Sigmoid colon (tissue), 6 donors: ENCODE measurements at regions not wholly inside any gene's neighbourhood (a gene's known extent, or its start where the extent isn't known, plus 50 kb on each side); places are given as distances from the start of the nearest gene placed in this dataset.

Experiments used
- DNase-seq: peaks from one replicate; pipeline ENCODE4 v3.0.0-alpha.2; 2019
- H3K27ac ChIP-seq, 4 donors: fragments of 200-600 bp; sonication (generic); one replicate each; pipeline ENCODE4 v1.5.1; 2016 to 2019; ENCODE audit warnings: mild to moderate bottlenecking in 1 of 4
- H3K27me3 ChIP-seq, 3 donors: fragments of 200-600 bp; sonication (generic); one replicate each; pipeline ENCODE4 v1.5.1; 2019; ENCODE audit warnings: mild to moderate bottlenecking in 1 of 3
- H3K36me3 ChIP-seq, 4 donors: fragments of 200-600 bp; sonication (generic); one replicate each; pipeline ENCODE4 v1.5.1; 2016 to 2019
- H3K4me1 ChIP-seq, 4 donors: fragments of 200-600 bp; sonication (generic); one replicate each; pipeline ENCODE4 v1.5.1; 2017 to 2019
- H3K4me3 ChIP-seq, 4 donors: fragments of 200-600 bp; sonication (generic); one replicate each; pipeline ENCODE4 v1.5.1; 2017 to 2019; ENCODE audit warnings: mild to moderate bottlenecking in 2 of 4, moderate library complexity in 1 of 4
- H3K9me3 ChIP-seq, 4 donors: fragments of 200-600 bp in 3 of 4; sonication (generic) in 3 of 4; one replicate each; pipeline versions ENCODE4 v1.5.1 to v1.6.1; 2013 to 2019
- EP300 ChIP-seq, 4 donors: sonication (generic); formaldehyde crosslinking; IDR thresholded peaks; one replicate each; pipeline ENCODE4 v1.6.1; 2017; ENCODE audit warnings: antibody characterized with exemption in 4 of 4
- POLR2A ChIP-seq, 2 donors: fragments of 450-650 bp; IDR thresholded peaks; one replicate each; pipeline ENCODE4 v1.6.1; 2016; ENCODE audit warnings: antibody characterized with exemption in 2 of 2, mild to moderate bottlenecking in 2 of 2, moderate library complexity in 2 of 2
- POLR2AphosphoS5 ChIP-seq, 4 donors: sonication (generic); formaldehyde crosslinking; IDR thresholded peaks; one replicate each; pipeline ENCODE4 v1.6.1; 2017; ENCODE audit warnings: antibody characterized with exemption in 4 of 4
- WGBS, 2 donors: extraction: QIAGEN DNeasy Blood & Tissue Kit; methylation state at CpG; one replicate each; pipeline ENCODE4 v1.1.7; 2013; 5-methylcytosine and 5-hydroxymethylcytosine counted together
- intact Hi-C: fragments of 100-400 bp; cut with DNase I; formaldehyde crosslinking; loops from one replicate; pipeline ENCODE4 v1.15.1; 2023
- TF ChIP-seq, protein P1 (sequence below), 4 experiments: fragments of 450-650 bp in 3 of 4; fragments of 200-600 bp in 1 of 4; IDR thresholded peaks; one replicate each; pipeline ENCODE4 v1.5.1; 2016 to 2019; ENCODE audit warnings: antibody characterized with exemption in 4 of 4, mild to moderate bottlenecking in 3 of 4, moderate library complexity in 2 of 4
- donor health status: healthy with polysubstance abuse.
- donor health status: healthy.

- no peak overlapping the region for H3K4me3 ChIP-seq
- H3K27ac ChIP-seq, result no peak overlapping the region
- intact Hi-C loops, result no loop called here
- TF ChIP-seq POLR2A (IDR thresholded peaks at IDR 0.05) (no peak), EP300 (IDR thresholded peaks at IDR 0.05) (no peak), POLR2AphosphoS5 (IDR thresholded peaks at IDR 0.05) (no peak)
- TF ChIP-seq, protein P1, sequence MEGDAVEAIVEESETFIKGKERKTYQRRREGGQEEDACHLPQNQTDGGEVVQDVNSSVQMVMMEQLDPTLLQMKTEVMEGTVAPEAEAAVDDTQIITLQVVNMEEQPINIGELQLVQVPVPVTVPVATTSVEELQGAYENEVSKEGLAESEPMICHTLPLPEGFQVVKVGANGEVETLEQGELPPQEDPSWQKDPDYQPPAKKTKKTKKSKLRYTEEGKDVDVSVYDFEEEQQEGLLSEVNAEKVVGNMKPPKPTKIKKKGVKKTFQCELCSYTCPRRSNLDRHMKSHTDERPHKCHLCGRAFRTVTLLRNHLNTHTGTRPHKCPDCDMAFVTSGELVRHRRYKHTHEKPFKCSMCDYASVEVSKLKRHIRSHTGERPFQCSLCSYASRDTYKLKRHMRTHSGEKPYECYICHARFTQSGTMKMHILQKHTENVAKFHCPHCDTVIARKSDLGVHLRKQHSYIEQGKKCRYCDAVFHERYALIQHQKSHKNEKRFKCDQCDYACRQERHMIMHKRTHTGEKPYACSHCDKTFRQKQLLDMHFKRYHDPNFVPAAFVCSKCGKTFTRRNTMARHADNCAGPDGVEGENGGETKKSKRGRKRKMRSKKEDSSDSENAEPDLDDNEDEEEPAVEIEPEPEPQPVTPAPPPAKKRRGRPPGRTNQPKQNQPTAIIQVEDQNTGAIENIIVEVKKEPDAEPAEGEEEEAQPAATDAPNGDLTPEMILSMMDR (IDR thresholded peaks at IDR 0.05), result no peak
- no peaks in the 10 kb centered on the region for H3K36me3 ChIP-seq
- DNase-seq, result no peak
- peaks cover 0 to 20% (median 11%) of the 10 kb centered on the region in 3 donors for H3K27me3 ChIP-seq
- no peaks in the 10 kb centered on the region for H3K9me3 ChIP-seq
- H3K4me1 ChIP-seq, result no peaks in the 10 kb centered on the region
- 89 to 90% methylated on average over 7 of the region's 7 CpGs for WGBS, 2 donors
These were observed 156.9 kb upstream of the C1orf174 start for GRCh38 chr1:4056989-4057388.

- WGBS, 2 donors, result 87 to 88% methylated on average over 11 of the region's 11 CpGs
- intact Hi-C loops, result no loop called here
- TF ChIP-seq POLR2AphosphoS5 (IDR thresholded peaks at IDR 0.05) (no peak), POLR2A (IDR thresholded peaks at IDR 0.05) (no peak)
- Histone ChIP-seq H3K27me3 (peaks cover 0 to 20% (median 11%) of the 10 kb centered on the region in 3 donors), H3K9me3 (no peaks in the 10 kb centered on the region), H3K4me3 (no peak overlapping the region), H3K36me3 (no peaks in the 10 kb centered on the region), H3K27ac (no peak overlapping the region), H3K4me1 (no peaks in the 10 kb centered on the region)
- no peak for DNase-seq
These were observed 157.5 kb upstream of the C1orf174 start for GRCh38 chr1:4057603-4058002.

DNA sequence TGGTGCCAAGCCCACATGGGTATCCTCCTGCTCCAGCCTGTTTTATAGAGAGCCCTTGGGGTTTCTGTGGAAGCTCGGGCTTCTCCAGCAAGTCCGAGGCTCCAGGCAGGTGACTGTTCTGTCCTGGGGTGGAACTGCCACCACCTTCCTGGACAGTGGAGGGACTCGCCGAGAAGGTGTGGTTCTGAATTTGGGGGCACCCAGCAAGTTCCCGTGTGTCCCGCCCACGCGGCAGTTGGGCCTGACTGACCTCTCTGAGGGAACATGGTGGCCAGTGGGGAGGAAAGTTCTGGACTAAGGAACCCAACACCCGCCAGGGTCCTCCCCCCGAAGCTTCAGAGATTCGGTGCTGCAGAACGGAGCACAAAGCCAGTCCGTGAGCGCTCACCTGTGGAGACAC is 158.1 kb upstream of the C1orf174 start:
- 91 to 92% methylated on average over 14 of the region's 14 CpGs for WGBS, 2 donors
- Histone ChIP-seq H3K4me3 (no peak overlapping the region), H3K4me1 (no peaks in the 10 kb centered on the region), H3K27me3 (peaks cover 0 to 20% (median 11%) of the 10 kb centered on the region in 3 donors), H3K9me3 (no peaks in the 10 kb centered on the region), H3K27ac (no peak overlapping the region), H3K36me3 (no peaks in the 10 kb centered on the region)
- no peak for TF ChIP-seq POLR2A (IDR thresholded peaks at IDR 0.05)
- no peak for TF ChIP-seq POLR2AphosphoS5 (IDR thresholded peaks at IDR 0.05)
- TF ChIP-seq, protein P1 (IDR thresholded peaks at IDR 0.05), result no peak
- TF ChIP-seq EP300 (IDR thresholded peaks at IDR 0.05), result no peak
- intact Hi-C loops, result no loop called here
- no peak for DNase-seq

DNA sequence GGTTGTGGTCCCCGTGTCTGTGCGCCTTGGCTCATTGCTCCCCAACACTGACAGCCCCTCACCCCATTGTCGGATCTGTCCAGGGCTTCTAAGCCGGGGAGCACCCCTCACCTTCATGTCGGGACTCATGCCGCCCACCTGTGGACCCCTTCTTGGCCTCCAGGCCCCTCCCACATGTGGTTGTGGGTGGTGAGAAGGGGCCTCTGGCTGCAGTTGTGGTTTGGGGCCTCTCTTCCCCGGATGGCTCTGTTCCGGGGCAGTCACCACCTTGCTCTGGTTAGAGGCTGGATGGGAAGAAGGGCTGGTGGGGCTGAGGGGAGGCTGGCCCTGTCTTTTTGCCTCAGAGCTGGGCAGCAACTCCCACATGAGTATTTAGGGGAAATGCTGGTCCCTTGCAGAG is 158.6 kb upstream of the C1orf174 start:
- Histone ChIP-seq H3K27ac (no peak overlapping the region), H3K36me3 (no peaks in the 10 kb centered on the region), H3K4me3 (no peak overlapping the region), H3K4me1 (no peaks in the 10 kb centered on the region), H3K27me3 (peaks cover 0 to 20% (median 11%) of the 10 kb centered on the region in 3 donors), H3K9me3 (no peaks in the 10 kb centered on the region)
- no peak for DNase-seq
- intact Hi-C loops, result no loop called here
- 80 to 87% methylated on average over 8 of the region's 8 CpGs for WGBS, 2 donors
- TF ChIP-seq EP300 (IDR thresholded peaks at IDR 0.05) (no peak), POLR2A (IDR thresholded peaks at IDR 0.05) (no peak), POLR2AphosphoS5 (IDR thresholded peaks at IDR 0.05) (no peak)
- TF ChIP-seq, protein P1 (IDR thresholded peaks at IDR 0.05), result no peak

- H3K4me3 ChIP-seq, result no peak overlapping the region
- H3K4me1 ChIP-seq, result no peaks in the 10 kb centered on the region
- no peaks in the 10 kb centered on the region for H3K9me3 ChIP-seq
- no peak overlapping the region for H3K27ac ChIP-seq
- H3K36me3 ChIP-seq, result no peaks in the 10 kb centered on the region
- WGBS, 2 donors, result 75 to 83% methylated on average over 16 of the region's 16 CpGs
- intact Hi-C loops, result no loop called here
- TF ChIP-seq POLR2A (IDR thresholded peaks at IDR 0.05) (no peak), EP300 (IDR thresholded peaks at IDR 0.05) (no peak), POLR2AphosphoS5 (IDR thresholded peaks at IDR 0.05) (no peak)
- TF ChIP-seq, protein P1 (IDR thresholded peaks at IDR 0.05), result no peak
- peaks cover 0 to 18% (median 11%) of the 10 kb centered on the region in 3 donors for H3K27me3 ChIP-seq
- DNase-seq, result no peak
These were observed 159.2 kb upstream of the C1orf174 start for GRCh38 chr1:4059270-4059669.
